HepG2 (cell line): ENCODE measurements at regions not wholly inside any gene's neighbourhood (a gene's known extent, or its start where the extent isn't known, plus 50 kb on each side); places are given as distances from the start of the nearest gene placed in this dataset.
"Not testable (repeated sequence)": the region's sequence is repeated elsewhere in the genome, so short reads cannot be mapped to it uniquely, and the experiment has no call there.

ENCODE experiments used
- ATAC-seq: fragments of 200-7000 bp; cut with Tn5 transposase; 3 replicates; pipeline ENCODE4 v1.9.1; 2020; ENCODE audit warnings: mild to moderate bottlenecking, moderate library complexity
- BruUV-seq: library from RNA; stranded (reverse); fragments of 400-500 nt; replicated peaks from 2 replicates; lab custom pipeline; 2021; lab: Mats Ljungman, UMichigan
- CTCF ChIA-PET: fragments of 300-600 bp; formaldehyde crosslinking; extraction: SDS; loops from one replicate; lab custom pipeline; 2021; ENCODE audit warnings: low total read pairs, inconsistent platforms, low intra/inter-chr PET ratio; lab: Yijun Ruan, JAX
- POLR2A ChIA-PET: fragments of 350-600 bp; sonication (Branson Sonifier 250); formaldehyde crosslinking; loops from one replicate; lab custom pipeline; 2020; ENCODE audit warnings: antibody characterized with exemption, inconsistent platforms; lab: Yijun Ruan, JAX
- DNase-seq: peaks from one replicate; pipeline ENCODE4 v3.0.0-alpha.2; 2015; ENCODE audit warnings: low spot score
- FAIRE-seq: peaks from 3 replicates; lab custom pipeline; 2011; peaks lifted over from hg19 to GRCh38; lab: Jason Lieb, UNC
- H2AFZ ChIP-seq: one replicate; pipeline ENCODE4 v1.6.1; 2011; ENCODE audit warnings: low read length, inconsistent platforms
- H3K27ac ChIP-seq: fragments of 300-600 bp; 3 replicates; pipeline ENCODE4 v1.8.0; 2011; ENCODE audit warnings: mixed run types, mild to moderate bottlenecking, mixed read lengths, low read length, inconsistent platforms; ENCODE audit not compliant: insufficient read depth; ENCODE audit errors: extremely low read length
- H3K27me3 ChIP-seq, 2 experiments: fragments of 200-600 bp in 1 of 2; 2 replicates in 1 of 2; 3 replicates in 1 of 2; pipeline versions ENCODE4 v1.6.0 to v1.8.0; 2011; ENCODE audit warnings: low read length in 2 of 2, mild to moderate bottlenecking in 2 of 2, moderate library complexity in 2 of 2, inconsistent platforms in 1 of 2; ENCODE audit not compliant: insufficient read depth in 2 of 2, control insufficient read depth in 1 of 2
- H3K36me3 ChIP-seq, 2 experiments: fragments of 200-600 bp in 1 of 2; replicated peaks in 1 of 2; 2 replicates in 1 of 2; 3 replicates in 1 of 2; pipeline versions ENCODE4 v1.5.1 to v1.8.0; 2011; ENCODE audit warnings: low read length in 2 of 2, inconsistent platforms in 1 of 2; ENCODE audit not compliant: insufficient read depth in 2 of 2, control insufficient read depth in 1 of 2
- H3K4me1 ChIP-seq: 2 replicates; pipeline ENCODE4 v1.5.1; 2012; ENCODE audit warnings: low read length, inconsistent platforms; ENCODE audit not compliant: insufficient read depth
- H3K4me2 ChIP-seq: 2 replicates; pipeline ENCODE4 v1.6.0; 2011; ENCODE audit warnings: low read depth, low read length, inconsistent platforms
- H3K4me3 ChIP-seq, 3 experiments: fragments of 200-600 bp in 1 of 3; sonication (generic), shearing (Covaris generic) in 1 of 3; replicated peaks in 1 of 3; 2 replicates each; pipeline ENCODE4 v1.5.1; 2011 to 2016; ENCODE audit warnings: low read length in 3 of 3, inconsistent platforms in 2 of 3, low read depth in 2 of 3, mild to moderate bottlenecking in 2 of 3, control low read depth in 1 of 3, mixed read lengths in 1 of 3; ENCODE audit not compliant: insufficient read depth in 1 of 3
- H3K79me2 ChIP-seq: one replicate; pipeline ENCODE4 v1.6.1; 2011; ENCODE audit warnings: low read length, inconsistent platforms; ENCODE audit not compliant: insufficient read depth
- H3K9ac ChIP-seq: 2 replicates; pipeline ENCODE4 v1.6.0; 2011; ENCODE audit warnings: mild to moderate bottlenecking, low read depth, low read length, inconsistent platforms; ENCODE audit not compliant: insufficient read depth
- H3K9me3 ChIP-seq: 2 replicates; pipeline ENCODE4 v1.5.1; 2012; ENCODE audit warnings: mild to moderate bottlenecking, low read length
- H4K20me1 ChIP-seq: 2 replicates; pipeline ENCODE4 v1.6.0; 2011; ENCODE audit warnings: inconsistent platforms, mild to moderate bottlenecking, low read length, moderate library complexity; ENCODE audit not compliant: insufficient read depth
- ADNP ChIP-seq: sonication (generic); formaldehyde crosslinking; IDR thresholded peaks from 2 replicates; pipeline ENCODE4 v1.4.0; 2020; ENCODE audit warnings: missing genetic modification reagents
- AHR ChIP-seq: IDR thresholded peaks from 2 replicates; pipeline ENCODE4 v1.6.1; 2018; ENCODE audit warnings: missing genetic modification reagents, missing compliant biosample characterization
- KDM5B ChIP-seq: sonication (generic); formaldehyde crosslinking; IDR thresholded peaks from 2 replicates; pipeline ENCODE4 v1.4.0; 2020; ENCODE audit warnings: missing genetic modification reagents, mild to moderate bottlenecking, borderline replicate concordance
- SATB2 ChIP-seq: sonication (generic); formaldehyde crosslinking; IDR thresholded peaks from 2 replicates; pipeline ENCODE4 v1.5.0; 2020; ENCODE audit warnings: missing genetic modification reagents
- TBX2 ChIP-seq: sonication (generic); formaldehyde crosslinking; IDR thresholded peaks from 2 replicates; pipeline ENCODE4 v1.5.0; 2020; ENCODE audit warnings: missing genetic modification reagents, mild to moderate bottlenecking, borderline replicate concordance
- ZBTB1 ChIP-seq: sonication (generic); formaldehyde crosslinking; IDR thresholded peaks from 2 replicates; pipeline ENCODE4 v1.4.0; 2020; ENCODE audit warnings: missing genetic modification reagents, borderline replicate concordance
- ZBTB7A ChIP-seq: sonication (generic); formaldehyde crosslinking; IDR thresholded peaks from 2 replicates; pipeline ENCODE4 v1.8.0; 2022; ENCODE audit warnings: mild to moderate bottlenecking, missing genetic modification reagents
- ZNF432 ChIP-seq: sonication (generic); formaldehyde crosslinking; IDR thresholded peaks from 2 replicates; pipeline ENCODE4 v1.5.0; 2020; ENCODE audit warnings: missing genetic modification reagents, mild to moderate bottlenecking, borderline replicate concordance
- ZNF782 ChIP-seq: sonication (generic); formaldehyde crosslinking; IDR thresholded peaks from 2 replicates; pipeline ENCODE4 v1.4.0; 2020; ENCODE audit warnings: missing genetic modification reagents, mild to moderate bottlenecking, borderline replicate concordance
- WGBS: methylation state at CpG from one replicate; pipeline ENCODE4 v1.1.6; 2017; ENCODE audit warnings: low lambda C conversion rate; 5-methylcytosine and 5-hydroxymethylcytosine counted together
- in situ Hi-C: cut with HindIII; loops from 2 replicates; pipeline ENCODE4 v1.10.0; 2017; ENCODE audit warnings: low pct_unique_long_range_greater_than_20kb; ENCODE audit not compliant: extremely low pct_ligation_motif_present
- intact Hi-C: fragments of 100-400 bp; cut with micrococcal nuclease; formaldehyde crosslinking; loops from one replicate; pipeline ENCODE4 v1.10.0; 2022; ENCODE audit not compliant: unreplicated experiment
- TF ChIP-seq, protein P1 (sequence below), 2 experiments: fragments of 450-650 bp in 1 of 2; sonication (generic) in 1 of 2; formaldehyde crosslinking; IDR thresholded peaks; 2 replicates each; pipeline versions ENCODE4 v1.5.0 to v1.8.0; 2020 to 2022; ENCODE audit warnings: mild to moderate bottlenecking in 1 of 2, missing genetic modification reagents in 1 of 2
- TF ChIP-seq, protein P2 (sequence below): sonication (generic); formaldehyde crosslinking; IDR thresholded peaks from 2 replicates; pipeline ENCODE4 v1.4.0; 2020; ENCODE audit warnings: missing genetic modification reagents
- TF ChIP-seq, protein P3 (sequence below): sonication (generic); formaldehyde crosslinking; IDR thresholded peaks from 2 replicates; pipeline ENCODE4 v1.4.0; 2020; ENCODE audit warnings: mild to moderate bottlenecking, missing genetic modification reagents

DNA sequence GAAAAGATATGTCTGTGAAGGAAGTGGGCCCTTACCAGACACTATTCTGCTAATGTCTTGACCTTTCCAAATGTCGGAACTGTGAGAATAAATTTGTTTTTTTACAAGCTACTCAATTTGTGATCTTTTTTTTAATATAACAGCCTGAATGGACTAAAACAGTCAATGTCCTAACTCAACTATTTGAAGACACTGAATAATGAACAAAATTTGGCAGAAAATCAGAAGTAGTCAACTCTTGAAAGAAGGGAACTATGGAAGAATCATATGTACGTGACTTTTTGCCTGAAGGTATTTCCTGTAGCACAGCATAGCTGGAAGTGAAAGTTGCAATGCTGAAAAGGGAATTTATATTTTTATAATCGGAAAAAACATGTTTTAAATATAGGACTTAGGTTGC is 351.8 kb upstream of the TFPI start:
- Histone ChIP-seq H4K20me1 (no peaks in the 10 kb centered on the region), H3K9ac (no peak overlapping the region), H3K27me3 (no peaks in the 10 kb centered on the region), H3K79me2 (no peaks in the 10 kb centered on the region), H2AFZ (no peak overlapping the region), H3K4me2 (no peak overlapping the region), H3K9me3 (no peaks in the 10 kb centered on the region), H3K36me3 (no peaks in the 10 kb centered on the region), H3K4me3 (no peak overlapping the region), H3K4me1 (no peaks in the 10 kb centered on the region), H3K27ac (no peak overlapping the region)
- in situ Hi-C loops: no loop called here
- ChIA-PET POLR2A (no interaction called here), CTCF (no interaction called here)
- no peak for ATAC-seq
- TF ChIP-seq, protein P1, sequence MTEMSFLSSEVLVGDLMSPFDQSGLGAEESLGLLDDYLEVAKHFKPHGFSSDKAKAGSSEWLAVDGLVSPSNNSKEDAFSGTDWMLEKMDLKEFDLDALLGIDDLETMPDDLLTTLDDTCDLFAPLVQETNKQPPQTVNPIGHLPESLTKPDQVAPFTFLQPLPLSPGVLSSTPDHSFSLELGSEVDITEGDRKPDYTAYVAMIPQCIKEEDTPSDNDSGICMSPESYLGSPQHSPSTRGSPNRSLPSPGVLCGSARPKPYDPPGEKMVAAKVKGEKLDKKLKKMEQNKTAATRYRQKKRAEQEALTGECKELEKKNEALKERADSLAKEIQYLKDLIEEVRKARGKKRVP (CRISPR knock-in tag; IDR thresholded peaks at IDR 0.05): no peak
- no peak for TF ChIP-seq ADNP (CRISPR knock-in tag)
- TF ChIP-seq AHR: no peak
- TF ChIP-seq SATB2 (CRISPR knock-in tag): no peak
- no peak for TF ChIP-seq ZBTB7A
- TF ChIP-seq, protein P2, sequence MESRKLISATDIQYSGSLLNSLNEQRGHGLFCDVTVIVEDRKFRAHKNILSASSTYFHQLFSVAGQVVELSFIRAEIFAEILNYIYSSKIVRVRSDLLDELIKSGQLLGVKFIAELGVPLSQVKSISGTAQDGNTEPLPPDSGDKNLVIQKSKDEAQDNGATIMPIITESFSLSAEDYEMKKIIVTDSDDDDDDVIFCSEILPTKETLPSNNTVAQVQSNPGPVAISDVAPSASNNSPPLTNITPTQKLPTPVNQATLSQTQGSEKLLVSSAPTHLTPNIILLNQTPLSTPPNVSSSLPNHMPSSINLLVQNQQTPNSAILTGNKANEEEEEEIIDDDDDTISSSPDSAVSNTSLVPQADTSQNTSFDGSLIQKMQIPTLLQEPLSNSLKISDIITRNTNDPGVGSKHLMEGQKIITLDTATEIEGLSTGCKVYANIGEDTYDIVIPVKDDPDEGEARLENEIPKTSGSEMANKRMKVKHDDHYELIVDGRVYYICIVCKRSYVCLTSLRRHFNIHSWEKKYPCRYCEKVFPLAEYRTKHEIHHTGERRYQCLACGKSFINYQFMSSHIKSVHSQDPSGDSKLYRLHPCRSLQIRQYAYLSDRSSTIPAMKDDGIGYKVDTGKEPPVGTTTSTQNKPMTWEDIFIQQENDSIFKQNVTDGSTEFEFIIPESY (CRISPR knock-in tag): no peak
- TF ChIP-seq, protein P3, sequence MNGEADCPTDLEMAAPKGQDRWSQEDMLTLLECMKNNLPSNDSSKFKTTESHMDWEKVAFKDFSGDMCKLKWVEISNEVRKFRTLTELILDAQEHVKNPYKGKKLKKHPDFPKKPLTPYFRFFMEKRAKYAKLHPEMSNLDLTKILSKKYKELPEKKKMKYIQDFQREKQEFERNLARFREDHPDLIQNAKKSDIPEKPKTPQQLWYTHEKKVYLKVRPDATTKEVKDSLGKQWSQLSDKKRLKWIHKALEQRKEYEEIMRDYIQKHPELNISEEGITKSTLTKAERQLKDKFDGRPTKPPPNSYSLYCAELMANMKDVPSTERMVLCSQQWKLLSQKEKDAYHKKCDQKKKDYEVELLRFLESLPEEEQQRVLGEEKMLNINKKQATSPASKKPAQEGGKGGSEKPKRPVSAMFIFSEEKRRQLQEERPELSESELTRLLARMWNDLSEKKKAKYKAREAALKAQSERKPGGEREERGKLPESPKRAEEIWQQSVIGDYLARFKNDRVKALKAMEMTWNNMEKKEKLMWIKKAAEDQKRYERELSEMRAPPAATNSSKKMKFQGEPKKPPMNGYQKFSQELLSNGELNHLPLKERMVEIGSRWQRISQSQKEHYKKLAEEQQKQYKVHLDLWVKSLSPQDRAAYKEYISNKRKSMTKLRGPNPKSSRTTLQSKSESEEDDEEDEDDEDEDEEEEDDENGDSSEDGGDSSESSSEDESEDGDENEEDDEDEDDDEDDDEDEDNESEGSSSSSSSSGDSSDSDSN (CRISPR knock-in tag): no peak
- TF ChIP-seq ZNF782 (CRISPR knock-in tag): no peak
- TF ChIP-seq TBX2: no peak
- TF ChIP-seq KDM5B (CRISPR knock-in tag): no peak
- TF ChIP-seq ZBTB1 (CRISPR knock-in tag): no peak
- no peak for TF ChIP-seq ZNF432 (CRISPR knock-in tag)
- DNase-seq: no peak
- intact Hi-C loops: no loop called here
- FAIRE-seq: no peak
- 12% methylated on average over 3 of the region's 3 CpGs for WGBS
- BruUV-seq: no TSS peak

DNA sequence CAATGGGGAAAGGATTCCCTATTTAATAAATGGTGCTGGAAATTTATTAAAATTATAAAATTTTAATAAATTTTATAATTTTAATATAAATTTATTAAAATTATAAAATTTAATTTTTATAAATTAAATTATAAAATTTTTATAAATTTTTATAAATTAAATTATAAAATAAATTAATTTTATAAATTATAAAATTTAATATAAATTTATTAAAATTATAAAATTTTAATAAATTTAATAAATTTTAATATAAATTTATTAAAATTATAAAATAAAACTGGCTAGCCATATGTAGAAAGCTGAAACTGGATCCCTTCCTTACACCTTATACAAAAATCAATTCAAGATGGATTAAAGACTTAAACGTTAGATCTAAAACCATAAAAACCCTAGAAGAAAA is 356.7 kb upstream of the TFPI start:
- FAIRE-seq, H3K27me3 ChIP-seq, POLR2A ChIA-PET, H3K9ac ChIP-seq, DNase-seq, H3K4me1 ChIP-seq, H2AFZ ChIP-seq, H3K36me3 ChIP-seq, H3K4me3 ChIP-seq, H3K9me3 ChIP-seq, H4K20me1 ChIP-seq, H3K4me2 ChIP-seq, CTCF ChIA-PET, ATAC-seq, in situ Hi-C loops, H3K27ac ChIP-seq, BruUV-seq, intact Hi-C loops, H3K79me2 ChIP-seq: not testable (repeated sequence)
- WGBS: 74% methylated on average over 1 of the region's 1 CpG
